CD4-positive, alpha-beta T cell (primary cell): ENCODE measurements at regions not wholly inside any gene's neighbourhood (a gene's known extent, or its start where the extent isn't known, plus 50 kb on each side); places are given as distances from the start of the nearest gene placed in this dataset.
"Not testable (repeated sequence)": the region's sequence is repeated elsewhere in the genome, so short reads cannot be mapped to it uniquely, and the experiment has no call there.

Experiments used
- ATAC-seq: fragments of 200-7000 bp; cut with Tn5 transposase; one replicate; pipeline ENCODE4 v1.10.0; 2022; ENCODE audit warnings: mild to moderate bottlenecking; ENCODE audit not compliant: poor library complexity
- CTCF ChIA-PET: fragments of 350-600 bp; sonication (Branson Sonifier 250); formaldehyde crosslinking; loops from one replicate; lab custom pipeline; 2021; ENCODE audit warnings: antibody characterized with exemption, inconsistent platforms; lab: Charles Lee
- POLR2A ChIA-PET: fragments of 350-600 bp; sonication (Branson Sonifier 250); formaldehyde crosslinking; loops from one replicate; lab custom pipeline; 2021; ENCODE audit warnings: antibody characterized with exemption, inconsistent platforms; lab: Charles Lee
- DNase-seq, 14 experiments: peaks; one replicate each; pipeline ENCODE4 v3.0.0-alpha.2; 2013 to 2020; ENCODE audit warnings: mixed read lengths in 2 of 14
- H3K27ac ChIP-seq, 2 donors: one replicate each; pipeline versions ENCODE4 v1.5.1 to v1.7.0; 2013; ENCODE audit warnings: low read length in 2 of 2, low read depth in 1 of 2, mild to moderate bottlenecking in 1 of 2
- H3K27me3 ChIP-seq, 2 experiments: 1 replicate in 1 of 2; 2 replicates in 1 of 2; pipeline versions ENCODE4 v1.6.1 to v1.7.0; 2013; ENCODE audit warnings: low read length in 2 of 2, control low read depth in 1 of 2, mild to moderate bottlenecking in 1 of 2, moderate library complexity in 1 of 2; ENCODE audit not compliant: insufficient read depth in 2 of 2, control insufficient read depth in 1 of 2
- H3K36me3 ChIP-seq: one replicate; pipeline ENCODE4 v1.6.1; 2013; ENCODE audit warnings: low read length, control low read depth; ENCODE audit not compliant: insufficient read depth
- H3K4me1 ChIP-seq: one replicate; pipeline ENCODE4 v1.6.1; 2013; ENCODE audit warnings: low read length, control low read depth; ENCODE audit not compliant: insufficient read depth
- H3K4me3 ChIP-seq: one replicate; pipeline ENCODE4 v1.5.1; 2013; ENCODE audit warnings: mild to moderate bottlenecking, low read length, moderate library complexity
- H3K9me3 ChIP-seq, 2 experiments: 1 replicate in 1 of 2; 2 replicates in 1 of 2; pipeline versions ENCODE4 v1.6.1 to v1.7.0; 2013; ENCODE audit warnings: low read length in 2 of 2, mild to moderate bottlenecking in 2 of 2, control low read depth in 1 of 2, moderate library complexity in 1 of 2; ENCODE audit not compliant: control insufficient read depth in 1 of 2, insufficient read depth in 1 of 2
- H3K27ac Mint-ChIP-seq: one replicate; pipeline ENCODE4 v1.8.0; 2020; ENCODE audit warnings: mixed read lengths
- H3K27me3 Mint-ChIP-seq: one replicate; pipeline ENCODE4 v1.8.0; 2021; ENCODE audit warnings: mixed read lengths
- H3K36me3 Mint-ChIP-seq: one replicate; pipeline ENCODE4 v1.8.0; 2021; ENCODE audit warnings: low read depth, mixed read lengths
- H3K4me1 Mint-ChIP-seq: one replicate; pipeline ENCODE4 v1.8.0; 2021; ENCODE audit warnings: low read depth, mixed read lengths
- H3K4me3 Mint-ChIP-seq: one replicate; pipeline ENCODE4 v1.8.0; 2020; ENCODE audit warnings: mild to moderate bottlenecking, mixed read lengths
- H3K9me3 Mint-ChIP-seq: one replicate; pipeline ENCODE4 v1.8.0; 2020; ENCODE audit warnings: mixed read lengths
- CTCF ChIP-seq: fragments of 200-600 bp; IDR thresholded peaks from one replicate; pipeline ENCODE4 v1.8.0; 2022; ENCODE audit warnings: antibody characterized with exemption, mild to moderate bottlenecking
- intact Hi-C, 2 experiments: fragments of 100-400 bp; cut with DNase I in 1 of 2; cut with micrococcal nuclease in 1 of 2; formaldehyde crosslinking; loops; one replicate each; pipeline versions ENCODE4 v1.15.1 to v1.9.0; 2023 to 2025; cut with DNase I, micrococcal nuclease

- ATAC-seq, result no peak
- no peaks in the 10 kb centered on the region for H3K36me3 ChIP-seq
- no peak overlapping the region for H3K27ac ChIP-seq
- CTCF ChIA-PET, result no interaction called here
- H3K4me1 ChIP-seq, result no peaks in the 10 kb centered on the region
- no peak for DNase-seq
- intact Hi-C loops, result no loop called here
- Mint-ChIP-seq H3K36me3 (no peaks in the 10 kb centered on the region), H3K27me3 (no peaks in the 10 kb centered on the region), H3K27ac (no peak overlapping the region), H3K4me3 (no peak overlapping the region), H3K4me1 (no peaks in the 10 kb centered on the region), H3K9me3 (peaks cover 1% of the 10 kb centered on the region)
- POLR2A ChIA-PET, result no interaction called here
- H3K4me3 ChIP-seq, result no peak overlapping the region
- no peak for TF ChIP-seq CTCF
- H3K27me3 ChIP-seq, result no peaks in the 10 kb centered on the region
- peaks cover 0 to 10% of the 10 kb centered on the region in 2 experiments for H3K9me3 ChIP-seq
These were observed 103.0 kb upstream of the PDE10A start for GRCh38 chr6:165766026-165766425.

- H3K27ac Mint-ChIP-seq, DNase-seq, ATAC-seq, H3K36me3 Mint-ChIP-seq, H3K36me3 ChIP-seq, H3K4me1 ChIP-seq, H3K4me3 ChIP-seq, CTCF ChIA-PET, H3K9me3 ChIP-seq, H3K4me1 Mint-ChIP-seq, H3K27ac ChIP-seq, intact Hi-C loops, H3K4me3 Mint-ChIP-seq, H3K9me3 Mint-ChIP-seq, POLR2A ChIA-PET, H3K27me3 Mint-ChIP-seq, H3K27me3 ChIP-seq: not testable (repeated sequence)
These were observed 102.2 kb upstream of the PDE10A start for GRCh38 chr6:165765256-165765655.

- Mint-ChIP-seq H3K9me3 (peaks cover 1% of the 10 kb centered on the region), H3K36me3 (no peaks in the 10 kb centered on the region), H3K4me3 (no peak overlapping the region), H3K4me1 (no peaks in the 10 kb centered on the region), H3K27me3 (no peaks in the 10 kb centered on the region), H3K27ac (no peak overlapping the region)
- intact Hi-C loops, result no loop called here
- DNase-seq (no peak), ATAC-seq (no peak)
- Histone ChIP-seq H3K27ac (no peak overlapping the region), H3K4me3 (no peak overlapping the region), H3K36me3 (no peaks in the 10 kb centered on the region), H3K27me3 (no peaks in the 10 kb centered on the region), H3K9me3 (peaks cover 0 to 9% of the 10 kb centered on the region in 2 experiments), H3K4me1 (no peaks in the 10 kb centered on the region)
- no peak for TF ChIP-seq CTCF
- CTCF ChIA-PET, result no interaction called here
- POLR2A ChIA-PET, result no interaction called here
These were observed 99.8 kb upstream of the PDE10A start for GRCh38 chr6:165762876-165763275.

GRCh38 chr6:165762125-165762524 lies 99.1 kb upstream of the PDE10A start:
- intact Hi-C loops, result no loop called here
- no peak for ATAC-seq

More at GRCh38 chr6:165762125-165762524, 99.1 kb upstream of the PDE10A start:
- H3K27ac ChIP-seq, result no peak overlapping the region
- H3K4me3 Mint-ChIP-seq, result no peak overlapping the region
- TF ChIP-seq CTCF, result no peak
- H3K4me1 Mint-ChIP-seq, result no peaks in the 10 kb centered on the region
- H3K9me3 ChIP-seq, result peaks cover 0 to 9% of the 10 kb centered on the region in 2 experiments
- no peaks in the 10 kb centered on the region for H3K4me1 ChIP-seq
- ChIA-PET POLR2A (no interaction called here), CTCF (no interaction called here)
- H3K27ac Mint-ChIP-seq, result no peak overlapping the region
- DNase-seq, result no peak
- no peaks in the 10 kb centered on the region for H3K27me3 ChIP-seq
- no peaks in the 10 kb centered on the region for H3K36me3 ChIP-seq
- peaks cover 1% of the 10 kb centered on the region for H3K9me3 Mint-ChIP-seq
- no peaks in the 10 kb centered on the region for H3K36me3 Mint-ChIP-seq
- H3K4me3 ChIP-seq, result no peak overlapping the region
- H3K27me3 Mint-ChIP-seq, result no peaks in the 10 kb centered on the region
